ENCODE measurements at regions not wholly inside any gene's neighbourhood (a gene's known extent, or its start where the extent isn't known, plus 50 kb on each side); places are given as distances from the start of the nearest gene placed in this dataset.
"Not testable (repeated sequence)": the region's sequence is repeated elsewhere in the genome, so short reads cannot be mapped to it uniquely, and the experiment has no call there.

- no peak for DNase-seq (ENCODE audit: low read depth)
Observed at GRCh38 chr1:38179483-38179882, 132.9 kb upstream of the POU3F1 start.

GRCh38 chr1:38178216-38178615 lies 131.6 kb upstream of the POU3F1 start:
- no peak for DNase-seq (ENCODE audit: low read depth)

- no peak for DNase-seq (ENCODE audit: low read depth)
Observed at GRCh38 chr1:38175121-38175520, 128.5 kb upstream of the POU3F1 start.

- DNase-seq (ENCODE audit: low read depth): no peak
Observed at GRCh38 chr1:38173848-38174247, 127.3 kb upstream of the POU3F1 start.

- no peak for DNase-seq (ENCODE audit: low read depth)
Observed at GRCh38 chr1:38173157-38173831, 126.7 kb upstream of the POU3F1 start.

- no peak for DNase-seq (ENCODE audit: low read depth)
Observed at GRCh38 chr1:38169121-38169520, 122.5 kb upstream of the POU3F1 start.

- no peak for DNase-seq (ENCODE audit: low read depth)
Observed at GRCh38 chr1:38168365-38168764, 121.8 kb upstream of the POU3F1 start.

- DNase-seq (ENCODE audit: low read depth): no peak
Observed at GRCh38 chr1:38166461-38166860, 119.9 kb upstream of the POU3F1 start.

GRCh38 chr1:38153778-38154470 lies 107.3 kb upstream of the POU3F1 start:
- DNase-seq (ENCODE audit: low read depth): no peak

- DNase-seq (ENCODE audit: low read depth): no peak
Observed at GRCh38 chr1:38153066-38153777, 106.6 kb upstream of the POU3F1 start.

- DNase-seq (ENCODE audit: low read depth): no peak
Observed at GRCh38 chr1:38152351-38153065, 105.9 kb upstream of the POU3F1 start.

- no peak for DNase-seq (ENCODE audit: low read depth)
Observed at GRCh38 chr1:38151399-38151798, 104.8 kb upstream of the POU3F1 start.

GRCh38 chr1:38146079-38146478 lies 99.5 kb upstream of the POU3F1 start:
- not testable (repeated sequence) for DNase-seq (ENCODE audit: low read depth)

GRCh38 chr1:38142606-38143005 lies 96.0 kb upstream of the POU3F1 start:
- no peak for DNase-seq (ENCODE audit: low read depth)

GRCh38 chr1:38141483-38141882 lies 94.9 kb upstream of the POU3F1 start:
- DNase-seq (ENCODE audit: low read depth): no peak

GRCh38 chr1:38139738-38140487 lies 93.3 kb upstream of the POU3F1 start:
- no peak for DNase-seq (ENCODE audit: low read depth)

GRCh38 chr1:38138498-38139233 lies 92.1 kb upstream of the POU3F1 start:
- no peak for DNase-seq (ENCODE audit: low read depth)

GRCh38 chr1:38137164-38137563 lies 90.6 kb upstream of the POU3F1 start:
- DNase-seq (ENCODE audit: low read depth): no peak

- DNase-seq (ENCODE audit: low read depth): no peak
Observed at GRCh38 chr1:38135625-38136414, 89.2 kb upstream of the POU3F1 start.

- no peak for DNase-seq (ENCODE audit: low read depth)
Observed at GRCh38 chr1:38134294-38134755, 87.7 kb upstream of the POU3F1 start.

All from activated T-cell treated with anti-CD3 and anti-CD28 coated beads for 24 hours (primary cell).